ENCODE measurements at regions not wholly inside any gene's neighbourhood (a gene's known extent, or its start where the extent isn't known, plus 50 kb on each side); places are given as distances from the start of the nearest gene placed in this dataset.

DNA sequence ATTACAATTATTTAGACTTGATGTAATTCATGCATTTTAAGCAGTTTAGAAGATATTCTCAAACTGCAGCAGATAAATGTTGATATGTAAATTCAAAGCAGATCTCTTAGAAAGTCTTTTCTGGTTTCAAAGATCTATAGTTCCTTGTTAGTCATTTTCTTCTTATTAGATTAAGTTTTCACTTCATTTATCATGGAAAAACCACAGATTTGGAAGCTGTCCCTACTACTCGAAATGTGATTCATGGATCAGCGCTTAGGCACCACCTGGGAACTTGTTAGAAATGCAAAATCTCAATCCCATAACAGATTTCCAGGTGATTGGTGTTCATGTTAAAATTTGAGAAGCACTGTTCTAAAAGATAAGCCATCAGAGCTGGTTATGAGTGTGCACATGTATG is 92.8 kb upstream of the CDH2 start:
- TF ChIP-seq, protein P1, sequence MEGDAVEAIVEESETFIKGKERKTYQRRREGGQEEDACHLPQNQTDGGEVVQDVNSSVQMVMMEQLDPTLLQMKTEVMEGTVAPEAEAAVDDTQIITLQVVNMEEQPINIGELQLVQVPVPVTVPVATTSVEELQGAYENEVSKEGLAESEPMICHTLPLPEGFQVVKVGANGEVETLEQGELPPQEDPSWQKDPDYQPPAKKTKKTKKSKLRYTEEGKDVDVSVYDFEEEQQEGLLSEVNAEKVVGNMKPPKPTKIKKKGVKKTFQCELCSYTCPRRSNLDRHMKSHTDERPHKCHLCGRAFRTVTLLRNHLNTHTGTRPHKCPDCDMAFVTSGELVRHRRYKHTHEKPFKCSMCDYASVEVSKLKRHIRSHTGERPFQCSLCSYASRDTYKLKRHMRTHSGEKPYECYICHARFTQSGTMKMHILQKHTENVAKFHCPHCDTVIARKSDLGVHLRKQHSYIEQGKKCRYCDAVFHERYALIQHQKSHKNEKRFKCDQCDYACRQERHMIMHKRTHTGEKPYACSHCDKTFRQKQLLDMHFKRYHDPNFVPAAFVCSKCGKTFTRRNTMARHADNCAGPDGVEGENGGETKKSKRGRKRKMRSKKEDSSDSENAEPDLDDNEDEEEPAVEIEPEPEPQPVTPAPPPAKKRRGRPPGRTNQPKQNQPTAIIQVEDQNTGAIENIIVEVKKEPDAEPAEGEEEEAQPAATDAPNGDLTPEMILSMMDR (conservative IDR thresholded peaks at IDR 0.05 in 1 of 2, IDR thresholded peaks at IDR 0.05 in 1 of 2; ENCODE audit: low read depth in 1 of 2, low read length in 2 of 2) = no peak
- TF ChIP-seq EZH2 (IDR thresholded peaks at IDR 0.05; ENCODE audit: low read length, missing control alignments) = no peak

Measured in fibroblast of lung (primary cell).